ENCODE measurements at regions not wholly inside any gene's neighbourhood (a gene's known extent, or its start where the extent isn't known, plus 50 kb on each side); places are given as distances from the start of the nearest gene placed in this dataset.

- no peak for DNase-seq
Measured at GRCh38 chr7:114112806-114113205, 194.0 kb upstream of the PPP1R3A start.

DNA sequence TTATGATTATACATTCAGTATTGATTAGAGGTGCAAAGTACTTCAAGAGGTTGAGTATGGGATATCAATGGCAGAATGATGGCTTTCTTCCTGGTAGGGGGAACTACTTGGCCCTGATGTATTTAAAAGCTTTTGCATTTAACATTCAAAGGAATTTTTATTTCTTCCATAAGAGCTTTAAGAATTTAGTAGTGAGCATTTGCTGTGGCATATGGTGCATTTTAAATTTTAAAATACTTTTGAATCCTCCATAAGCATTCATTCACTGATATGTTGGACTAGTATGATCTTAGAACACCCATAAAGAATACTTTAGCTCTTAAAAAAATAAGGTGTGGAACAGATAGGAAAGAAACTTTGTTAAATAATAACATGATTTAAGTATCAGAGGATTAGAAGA is 191.9 kb upstream of the PPP1R3A start:
- no peak for DNase-seq

DNA sequence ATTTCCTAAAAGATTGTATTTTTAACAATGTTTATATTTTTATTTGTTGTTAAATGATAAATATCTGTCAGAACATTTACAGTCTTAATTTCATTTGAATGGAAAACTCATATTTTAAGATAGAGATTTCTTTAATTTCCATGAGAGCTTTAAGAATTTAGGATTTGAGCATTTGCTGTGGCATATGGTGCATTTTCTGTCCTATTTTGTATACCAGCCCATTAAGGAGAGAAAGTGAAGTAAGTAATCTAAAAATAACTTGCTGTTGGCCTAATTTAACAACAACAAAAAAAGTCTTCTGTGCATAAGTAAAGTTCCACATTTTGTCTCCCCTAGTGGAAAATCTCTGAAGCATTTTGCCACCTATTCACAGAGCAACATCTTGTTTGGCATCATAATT is 190.9 kb upstream of the PPP1R3A start:
- DNase-seq: no peak

- no peak for DNase-seq
Measured at GRCh38 chr7:114109304-114109703, 190.5 kb upstream of the PPP1R3A start.

GRCh38 chr7:114108510-114108909 is 189.7 kb upstream of the PPP1R3A start:
- DNase-seq: no peak

DNA sequence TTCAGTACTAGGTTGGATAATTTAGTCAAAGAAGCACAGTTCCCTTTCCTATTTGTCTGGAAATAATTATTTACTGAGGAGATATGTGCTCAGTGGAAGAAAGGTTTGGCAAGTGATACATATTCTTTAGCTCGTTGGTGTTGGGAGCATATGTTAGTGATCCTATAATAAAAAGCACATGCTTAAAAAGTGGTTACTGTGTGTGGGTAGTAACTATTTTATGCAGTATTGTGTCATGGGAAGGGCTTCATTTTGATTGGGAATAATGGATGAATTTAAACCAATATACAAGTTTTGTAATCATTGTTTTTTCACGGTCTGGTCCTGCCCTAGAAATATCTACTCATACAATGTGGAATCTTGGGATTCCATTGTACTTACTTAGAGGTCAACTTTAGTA is 188.7 kb upstream of the PPP1R3A start:
- DNase-seq: peak; percentile 5

DNA sequence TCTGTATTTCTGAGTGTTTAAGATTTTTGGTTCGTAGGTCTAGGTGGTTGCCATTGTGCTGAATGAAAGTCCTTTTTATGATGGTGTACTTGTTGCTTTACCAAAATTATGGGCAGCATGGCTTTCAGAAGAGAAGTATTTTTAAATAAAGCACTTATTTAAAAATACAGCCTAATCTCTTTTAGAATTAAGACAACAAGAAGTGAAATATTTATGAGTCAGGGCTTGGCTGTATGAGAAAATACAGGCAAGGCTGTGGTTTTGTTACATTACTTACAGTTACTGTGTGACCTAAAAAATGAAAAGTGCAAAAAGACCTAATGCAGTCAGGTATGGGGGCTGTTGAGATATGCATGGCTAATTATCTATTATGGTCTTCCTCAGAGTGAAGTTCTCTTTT is 185.2 kb upstream of the PPP1R3A start:
- no peak for DNase-seq

DNA sequence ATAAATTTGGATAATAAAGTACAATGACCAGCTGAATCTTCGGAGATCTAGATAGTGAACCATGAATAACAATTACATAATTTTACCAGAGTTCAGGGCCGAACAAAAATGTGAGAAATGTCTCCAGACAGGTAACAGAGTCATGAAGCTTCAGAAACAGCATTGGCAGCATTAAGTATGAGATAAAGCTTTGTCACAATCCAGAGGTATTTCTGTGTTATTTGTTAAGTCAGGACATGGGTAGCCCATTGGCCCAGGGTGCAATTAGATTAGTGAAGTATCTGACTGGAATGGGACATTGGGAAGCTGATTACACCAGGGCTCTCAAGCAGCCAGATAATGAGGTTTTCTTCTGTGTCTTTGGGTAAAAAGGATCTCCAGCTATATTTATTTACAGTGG is 184.2 kb upstream of the PPP1R3A start:
- no peak for DNase-seq

- no peak for DNase-seq
Measured at GRCh38 chr7:114102131-114102530, 183.3 kb upstream of the PPP1R3A start.

- no peak for DNase-seq
Measured at GRCh38 chr7:114100810-114101209, 182.0 kb upstream of the PPP1R3A start.

DNA sequence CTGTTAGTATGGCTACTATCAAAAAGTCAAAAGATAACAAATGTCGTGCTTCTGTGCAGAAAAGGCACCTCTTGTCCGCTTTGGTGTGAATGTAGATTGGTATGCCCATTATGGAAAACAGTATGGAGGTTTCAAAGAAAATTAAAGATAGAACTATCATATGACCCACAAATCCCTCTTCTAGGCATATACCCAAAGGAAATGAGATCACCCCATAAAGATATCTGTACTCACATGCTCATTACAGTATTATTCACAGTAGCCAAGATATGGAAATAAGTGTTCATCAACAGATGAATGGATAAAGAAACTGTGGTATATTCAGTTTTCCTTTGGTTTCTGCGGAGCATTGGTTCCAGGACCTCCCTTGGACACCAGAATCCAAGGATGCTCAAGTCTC is 180.5 kb upstream of the PPP1R3A start:
- no peak for DNase-seq

DNA sequence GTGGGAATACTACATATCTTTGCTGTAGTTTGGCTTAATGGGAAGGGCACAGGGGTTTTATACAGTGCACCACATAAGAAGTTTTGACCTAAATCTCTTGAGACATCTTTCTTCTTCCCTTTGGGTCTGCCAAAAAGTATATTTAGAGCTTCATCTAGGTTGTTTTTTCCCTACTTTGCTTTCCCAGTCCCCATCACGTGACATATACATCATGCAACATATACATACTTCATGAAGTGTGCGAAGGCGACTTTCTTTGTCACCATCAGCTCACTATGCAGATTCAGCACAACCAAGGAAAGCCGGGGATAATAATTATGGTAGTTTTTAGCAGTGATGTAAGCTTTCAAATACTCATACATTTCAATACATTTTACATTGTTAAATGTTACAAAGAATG is 177.1 kb upstream of the PPP1R3A start:
- DNase-seq: no peak

- DNase-seq: no peak
Measured at GRCh38 chr7:114088470-114088940, 169.7 kb upstream of the PPP1R3A start.

DNA sequence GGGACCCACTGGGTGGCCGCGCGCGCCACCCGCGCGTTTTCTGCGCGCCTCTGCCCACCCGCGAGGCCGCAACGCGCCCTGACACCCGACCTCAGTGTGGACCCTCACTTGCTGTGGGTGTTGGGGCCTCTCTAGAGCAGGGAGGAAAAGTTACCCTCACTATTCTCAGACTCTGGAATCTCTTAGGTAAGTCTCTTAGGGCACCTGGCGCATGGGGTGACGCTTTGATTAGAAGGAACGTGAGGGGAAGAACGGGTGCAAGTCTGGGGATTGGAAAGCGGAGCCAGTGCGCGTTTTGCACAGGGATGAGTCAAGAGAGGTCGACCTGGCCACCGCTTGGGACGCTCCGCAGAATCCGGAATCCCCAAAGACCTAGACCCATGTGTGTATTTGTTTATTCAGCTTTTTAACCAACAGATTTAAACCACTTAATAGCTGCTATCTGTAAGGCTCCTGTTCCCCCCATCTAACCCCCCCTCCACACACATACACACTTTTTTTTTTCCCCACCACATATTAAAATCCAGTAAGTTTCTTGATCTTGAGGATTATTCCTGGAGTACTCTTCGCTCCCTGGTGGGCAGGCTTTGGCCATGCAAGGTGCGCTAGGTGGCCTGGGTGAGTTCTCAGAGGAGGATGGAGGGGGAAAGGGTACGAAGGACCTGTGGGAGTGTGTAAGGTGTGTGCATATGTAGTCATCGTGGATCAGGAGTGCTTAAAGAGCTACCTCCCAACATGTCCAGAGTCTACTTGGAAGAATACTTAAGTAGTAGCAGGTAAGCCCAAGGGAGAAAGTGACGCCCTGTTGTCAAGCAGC is 169.1 kb upstream of the PPP1R3A start:
- peak; percentile 50 for DNase-seq

DNA sequence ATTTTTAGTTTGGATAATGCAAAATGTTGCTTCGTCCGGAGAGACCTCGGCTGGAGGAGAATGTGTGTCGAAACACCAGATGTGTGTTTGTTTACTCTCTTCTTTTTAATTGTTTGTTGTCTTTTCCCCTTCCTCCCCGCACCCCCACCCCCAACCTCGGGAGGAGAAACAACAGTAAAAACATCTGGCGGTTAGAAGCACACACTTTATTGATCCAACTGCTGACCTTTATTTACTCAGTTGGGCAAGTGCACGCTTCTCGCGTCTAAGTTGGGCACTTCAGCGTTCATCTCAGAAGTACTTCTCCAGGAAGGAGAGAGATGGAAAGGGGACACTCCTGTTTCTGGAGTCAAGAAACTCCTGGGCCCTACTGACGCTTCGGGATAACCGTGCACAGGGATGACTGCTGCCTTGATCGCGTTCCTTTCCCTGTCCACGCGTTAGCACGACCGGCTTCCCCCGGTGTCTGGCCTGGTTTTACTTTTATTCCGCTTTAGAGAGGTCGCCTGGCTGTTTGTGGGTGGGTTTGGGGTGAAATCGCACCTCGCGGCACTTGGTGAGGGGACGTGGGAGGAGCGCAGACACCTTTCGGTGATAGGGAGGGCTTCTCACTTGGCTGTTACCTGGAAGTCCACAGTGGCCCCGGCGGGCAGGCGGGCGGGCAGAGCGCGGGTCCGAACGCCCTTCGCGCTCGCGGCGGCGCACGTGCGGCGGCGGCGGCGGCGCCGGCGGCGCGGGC is 168.3 kb upstream of the PPP1R3A start:
- peak; percentile 63 for DNase-seq

DNA sequence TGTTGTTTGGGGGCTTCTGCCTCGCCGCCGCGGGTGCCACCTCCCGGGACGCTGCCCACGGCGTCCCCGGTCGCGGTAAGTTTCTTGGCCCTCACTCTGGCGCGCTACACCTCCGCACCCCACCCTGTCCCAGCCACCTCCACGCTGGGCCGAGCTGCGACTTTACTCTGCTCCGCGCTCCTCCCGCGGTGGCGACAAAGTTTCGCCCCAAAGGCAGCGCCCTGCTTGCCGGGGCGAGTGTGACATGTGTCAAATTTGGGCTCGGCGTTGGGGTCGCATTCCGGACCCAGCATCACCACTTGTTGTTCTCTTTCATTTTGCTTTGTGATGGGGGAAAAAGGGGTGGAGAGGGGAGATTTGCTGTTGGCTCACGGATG is 167.7 kb upstream of the PPP1R3A start:
- DNase-seq: peak; percentile 64

GRCh38 chr7:114085592-114086501 is 167.0 kb upstream of the PPP1R3A start:
- peak; percentile 98 for DNase-seq

GRCh38 chr7:114085313-114085591 is 166.4 kb upstream of the PPP1R3A start:
- no peak for DNase-seq

DNA sequence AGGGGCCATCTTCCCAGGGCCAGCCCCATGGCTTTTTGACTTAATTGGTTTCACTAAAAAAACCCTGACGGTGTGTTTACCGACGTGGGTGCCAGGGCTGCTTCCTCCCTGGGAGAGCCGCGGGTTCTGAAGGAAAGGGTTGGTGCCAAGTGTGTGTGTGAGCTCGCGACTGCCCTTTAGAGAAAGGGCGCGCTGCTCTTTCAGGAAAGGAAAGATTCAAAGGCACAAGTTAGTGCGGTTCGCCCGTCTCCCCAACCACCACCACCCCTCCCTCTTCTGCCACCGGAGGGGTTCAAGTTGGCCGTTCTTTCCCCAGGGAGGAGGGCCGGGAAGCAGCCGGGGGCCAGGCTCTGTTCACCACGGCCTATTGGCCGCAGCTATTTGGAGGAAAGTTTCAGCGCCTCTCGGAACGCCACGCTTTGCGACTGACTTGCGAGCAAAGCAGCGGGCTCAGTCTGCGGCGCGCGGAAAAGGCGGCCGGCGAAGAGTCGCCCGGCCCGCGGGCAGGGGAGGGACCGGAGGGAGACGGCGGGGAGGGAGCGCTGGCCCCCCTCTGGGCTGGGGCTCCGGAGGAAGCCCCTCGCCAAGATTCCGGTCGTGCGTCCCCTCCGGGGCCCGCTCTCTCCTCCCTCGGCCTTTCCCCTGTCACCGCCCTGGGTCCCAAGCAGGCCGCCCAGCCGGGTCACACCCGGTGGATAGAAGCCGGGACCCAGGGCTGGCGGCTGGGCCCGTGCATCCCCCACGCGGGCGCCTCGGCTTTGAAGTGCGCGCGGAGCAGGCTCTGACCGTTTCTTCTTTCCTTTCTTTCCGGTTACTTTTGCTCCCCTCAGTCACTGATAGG is 165.9 kb upstream of the PPP1R3A start:
- DNase-seq: peak; percentile 80

DNA sequence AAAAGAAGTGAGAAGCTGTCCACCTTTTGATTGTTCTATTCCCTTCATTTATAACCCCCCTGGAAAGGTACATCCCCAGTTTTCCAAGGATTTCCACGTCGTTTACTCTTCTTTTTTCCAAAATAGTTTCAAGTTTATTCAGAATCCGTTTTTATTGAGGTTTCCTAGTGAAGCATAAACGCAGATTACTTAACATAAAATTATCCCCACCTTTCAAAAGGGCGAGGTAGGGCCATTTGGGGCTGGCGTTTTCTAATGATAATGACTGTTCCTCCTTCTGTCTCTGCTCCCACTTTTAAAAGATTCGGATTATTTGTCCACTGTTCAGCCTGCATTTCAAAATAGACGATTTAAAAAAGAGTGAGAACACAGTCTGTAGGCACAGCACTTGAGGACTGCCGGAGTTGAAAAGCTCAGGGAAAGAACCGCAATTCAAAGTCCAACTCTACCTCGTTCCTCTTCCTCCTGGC is 165.2 kb upstream of the PPP1R3A start:
- no peak for DNase-seq

GRCh38 chr7:114083166-114084001 is 164.6 kb upstream of the PPP1R3A start:
- peak; percentile 71 for DNase-seq
